Ishikawa (cell line): ENCODE measurements at regions not wholly inside any gene's neighbourhood (a gene's known extent, or its start where the extent isn't known, plus 50 kb on each side); places are given as distances from the start of the nearest gene placed in this dataset.

Experiments used
- EP300 ChIP-seq: IDR thresholded peaks from 2 replicates; pipeline ENCODE4 v1.6.1; 2012; ENCODE audit warnings: borderline replicate concordance
- NFIC ChIP-seq: IDR thresholded peaks from 2 replicates; pipeline ENCODE4 v1.6.1; 2012
- RAD21 ChIP-seq: IDR thresholded peaks from 2 replicates; pipeline ENCODE4 v1.6.1; 2012; ENCODE audit warnings: low read depth
- TAF1 ChIP-seq: IDR thresholded peaks from 2 replicates; pipeline ENCODE4 v1.6.1; 2012; ENCODE audit warnings: low read depth, mild to moderate bottlenecking
- TF ChIP-seq, protein P1 (sequence below): IDR thresholded peaks from 2 replicates; pipeline ENCODE4 v1.6.1; 2012; ENCODE audit warnings: low read depth, mild to moderate bottlenecking

DNA sequence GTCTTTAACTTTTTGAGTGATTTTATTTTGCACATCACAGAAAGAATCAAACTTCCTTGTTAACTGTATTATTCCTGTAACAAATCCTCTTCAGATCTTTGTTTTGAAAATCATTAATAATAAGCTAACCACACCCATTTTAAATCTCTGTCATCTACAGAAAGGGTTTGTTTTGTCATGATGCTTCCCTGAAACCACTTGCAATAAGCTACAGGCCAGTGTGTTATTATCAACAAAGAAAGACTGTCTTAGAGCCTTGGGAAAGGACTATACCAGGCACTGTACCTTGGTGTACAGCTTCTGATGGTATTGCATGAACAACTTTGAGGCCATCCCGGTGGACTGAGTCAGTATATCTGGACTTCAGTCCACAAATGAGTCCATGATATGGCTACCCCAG is 145.3 kb upstream of the FAM3C start:
- no peak for TF ChIP-seq NFIC
- TF ChIP-seq, protein P1, sequence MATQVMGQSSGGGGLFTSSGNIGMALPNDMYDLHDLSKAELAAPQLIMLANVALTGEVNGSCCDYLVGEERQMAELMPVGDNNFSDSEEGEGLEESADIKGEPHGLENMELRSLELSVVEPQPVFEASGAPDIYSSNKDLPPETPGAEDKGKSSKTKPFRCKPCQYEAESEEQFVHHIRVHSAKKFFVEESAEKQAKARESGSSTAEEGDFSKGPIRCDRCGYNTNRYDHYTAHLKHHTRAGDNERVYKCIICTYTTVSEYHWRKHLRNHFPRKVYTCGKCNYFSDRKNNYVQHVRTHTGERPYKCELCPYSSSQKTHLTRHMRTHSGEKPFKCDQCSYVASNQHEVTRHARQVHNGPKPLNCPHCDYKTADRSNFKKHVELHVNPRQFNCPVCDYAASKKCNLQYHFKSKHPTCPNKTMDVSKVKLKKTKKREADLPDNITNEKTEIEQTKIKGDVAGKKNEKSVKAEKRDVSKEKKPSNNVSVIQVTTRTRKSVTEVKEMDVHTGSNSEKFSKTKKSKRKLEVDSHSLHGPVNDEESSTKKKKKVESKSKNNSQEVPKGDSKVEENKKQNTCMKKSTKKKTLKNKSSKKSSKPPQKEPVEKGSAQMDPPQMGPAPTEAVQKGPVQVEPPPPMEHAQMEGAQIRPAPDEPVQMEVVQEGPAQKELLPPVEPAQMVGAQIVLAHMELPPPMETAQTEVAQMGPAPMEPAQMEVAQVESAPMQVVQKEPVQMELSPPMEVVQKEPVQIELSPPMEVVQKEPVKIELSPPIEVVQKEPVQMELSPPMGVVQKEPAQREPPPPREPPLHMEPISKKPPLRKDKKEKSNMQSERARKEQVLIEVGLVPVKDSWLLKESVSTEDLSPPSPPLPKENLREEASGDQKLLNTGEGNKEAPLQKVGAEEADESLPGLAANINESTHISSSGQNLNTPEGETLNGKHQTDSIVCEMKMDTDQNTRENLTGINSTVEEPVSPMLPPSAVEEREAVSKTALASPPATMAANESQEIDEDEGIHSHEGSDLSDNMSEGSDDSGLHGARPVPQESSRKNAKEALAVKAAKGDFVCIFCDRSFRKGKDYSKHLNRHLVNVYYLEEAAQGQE = no peak
- TF ChIP-seq EP300 = no peak
- TF ChIP-seq TAF1 = no peak
- no peak for TF ChIP-seq RAD21
